Activated T-cell treated with anti-CD3 and anti-CD28 coated beads, Interleukin-2, amount 50 U/mL, for 4 hours (primary cell): ENCODE measurements at regions not wholly inside any gene's neighbourhood (a gene's known extent, or its start where the extent isn't known, plus 50 kb on each side); places are given as distances from the start of the nearest gene placed in this dataset.

ENCODE experiments used
- ATAC-seq, 2 donors: fragments of 200-7000 bp; cut with Tn5 transposase; one replicate each; pipeline ENCODE4 v1.10.0; 2021
- DNase-seq: peaks from one replicate; pipeline ENCODE4 v3.0.0-alpha.2; 2020
- H3K27me3 Mint-ChIP-seq: one replicate; pipeline ENCODE4 v1.8.0; 2021; ENCODE audit warnings: low read depth, mixed read lengths
- H3K36me3 Mint-ChIP-seq: one replicate; pipeline ENCODE4 v1.8.0; 2022; ENCODE audit warnings: mixed read lengths; ENCODE audit not compliant: insufficient read depth
- H3K4me1 Mint-ChIP-seq: one replicate; pipeline ENCODE4 v1.8.0; 2021; ENCODE audit warnings: low read depth, mixed read lengths
- H3K4me3 Mint-ChIP-seq: one replicate; pipeline ENCODE4 v1.8.0; 2021; ENCODE audit warnings: mild to moderate bottlenecking, moderate library complexity, mixed read lengths
- H3K9me3 Mint-ChIP-seq: one replicate; pipeline ENCODE4 v1.8.0; 2021; ENCODE audit warnings: mixed read lengths

DNA sequence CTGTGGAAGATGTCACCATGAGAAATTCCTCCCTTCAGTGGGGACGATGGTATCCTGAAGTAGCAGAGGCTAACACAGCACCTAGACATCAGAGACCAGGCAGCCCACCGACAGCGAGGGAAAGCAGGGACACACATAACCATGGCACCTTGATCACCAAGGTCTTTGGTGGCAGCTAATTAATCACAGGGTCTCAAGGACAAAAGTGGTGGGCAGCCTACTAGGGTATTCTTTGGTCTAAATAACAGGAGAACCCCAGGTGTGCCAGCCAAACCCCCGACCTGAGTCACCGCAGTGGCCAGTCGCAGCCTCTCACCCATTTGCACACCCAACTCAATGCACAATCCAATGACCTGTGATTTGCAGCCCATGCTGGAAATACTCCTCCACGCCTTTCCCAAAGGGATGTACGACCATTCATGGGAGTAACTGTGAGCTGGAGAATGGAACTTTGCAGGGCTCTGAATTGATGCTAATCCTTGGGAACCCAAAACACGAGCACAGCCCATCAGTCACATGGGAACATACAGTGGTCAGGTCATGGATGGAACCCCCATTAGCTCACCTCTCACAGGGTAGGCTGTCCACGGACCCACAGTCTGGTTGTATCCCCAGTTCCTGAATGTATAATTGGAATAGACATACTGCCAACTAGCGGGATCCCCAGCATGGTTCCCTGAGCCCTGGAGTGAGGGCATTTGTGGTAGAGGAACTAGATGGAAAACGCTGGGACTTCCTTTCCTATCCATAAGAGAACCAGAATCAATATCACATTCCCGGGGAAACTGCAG is 58.7 kb upstream of the C14orf180 start:
- Mint-ChIP-seq H3K4me3 (no peak overlapping the region), H3K4me1 (no peaks in the 10 kb centered on the region), H3K36me3 (no peaks in the 10 kb centered on the region), H3K27me3 (peaks cover 3% of the 10 kb centered on the region), H3K9me3 (peaks cover 9% of the 10 kb centered on the region)
- DNase-seq (no peak), ATAC-seq (no peak)

DNA sequence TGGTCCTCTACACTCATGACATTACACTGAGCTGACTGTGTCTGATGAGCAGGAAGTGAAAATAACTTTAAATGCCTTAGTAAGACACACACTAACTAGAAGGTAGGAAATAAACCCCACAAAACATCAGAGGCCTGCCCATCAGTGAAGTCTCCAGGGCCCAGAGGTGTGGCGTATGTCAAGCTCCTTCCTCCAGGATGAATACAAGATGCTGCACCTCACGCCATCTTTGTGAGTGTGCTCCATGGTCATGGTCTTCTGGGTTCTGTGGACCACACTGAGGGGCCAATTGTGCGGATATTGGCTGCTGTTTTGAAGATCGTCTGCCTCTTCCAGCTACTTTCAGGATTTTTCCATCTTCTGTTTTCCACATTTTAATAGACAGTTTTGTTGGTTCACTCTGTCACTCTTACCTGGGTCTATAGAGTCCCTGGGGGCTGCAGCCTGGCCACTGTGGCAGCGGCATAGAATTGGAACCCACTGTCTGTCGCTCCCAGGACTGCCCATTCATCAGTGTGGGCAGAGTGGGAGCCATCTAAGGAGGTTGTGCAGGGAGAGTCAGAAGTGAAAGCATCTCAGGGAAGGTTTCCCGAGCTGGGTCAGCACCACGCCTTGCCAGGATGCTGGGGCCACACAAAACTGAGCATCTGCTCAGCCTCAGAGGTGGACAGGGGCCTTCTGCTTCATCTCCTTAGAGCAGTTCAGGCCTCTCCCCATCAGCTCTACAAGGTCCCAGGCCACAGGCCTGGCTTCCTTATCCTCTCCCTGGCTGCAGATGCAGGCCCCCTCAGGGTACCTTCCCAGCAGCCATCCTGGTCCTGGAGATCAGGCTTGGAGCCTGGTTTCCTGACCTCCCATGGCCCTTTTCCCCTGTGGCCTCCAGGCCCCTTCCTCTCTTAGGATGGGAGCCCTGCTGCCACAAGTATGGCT is 57.5 kb upstream of the C14orf180 start:
- ATAC-seq (no peak), DNase-seq (no peak)
- Mint-ChIP-seq H3K36me3 (no peaks in the 10 kb centered on the region), H3K4me3 (no peak overlapping the region), H3K4me1 (no peaks in the 10 kb centered on the region), H3K27me3 (peaks cover 3% of the 10 kb centered on the region), H3K9me3 (peaks cover 9% of the 10 kb centered on the region)

DNA sequence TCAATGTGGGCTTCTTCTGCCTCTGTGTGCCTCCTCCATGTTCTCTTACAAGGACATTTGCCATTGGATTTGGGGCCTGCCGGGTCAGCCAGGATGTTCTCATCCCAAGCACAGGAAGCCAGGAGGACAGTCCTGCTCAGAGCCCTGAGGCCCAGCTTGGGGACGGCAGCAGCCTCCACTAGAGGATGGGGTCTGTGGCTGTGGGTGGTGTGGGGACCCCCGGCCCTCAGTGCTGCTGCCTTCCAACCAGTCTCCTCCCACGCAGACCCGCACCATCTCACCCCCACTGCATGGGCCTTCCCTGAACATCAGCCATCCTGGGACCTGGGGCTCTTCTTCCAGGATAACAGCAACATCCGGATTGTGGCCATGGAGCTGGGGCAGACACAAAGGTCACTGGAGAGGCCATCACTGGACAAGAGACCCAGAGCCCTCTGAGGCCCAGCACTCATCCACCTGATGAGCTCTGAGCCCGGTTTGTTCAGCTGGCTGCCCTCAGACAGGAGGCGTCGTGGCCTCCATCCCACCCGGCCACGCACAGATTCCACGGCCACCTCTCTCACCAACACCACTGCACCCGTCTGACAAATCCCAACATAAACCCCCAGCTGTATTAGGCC is 56.5 kb upstream of the C14orf180 start:
- H3K4me1 Mint-ChIP-seq: peaks cover 5% of the 10 kb centered on the region
- H3K9me3 Mint-ChIP-seq: peaks cover 16% of the 10 kb centered on the region
- DNase-seq: no peak
- H3K4me3 Mint-ChIP-seq: no peak overlapping the region
- peaks cover under 1% of the 10 kb centered on the region for H3K27me3 Mint-ChIP-seq
- no peaks in the 10 kb centered on the region for H3K36me3 Mint-ChIP-seq
- no peak for ATAC-seq

DNA sequence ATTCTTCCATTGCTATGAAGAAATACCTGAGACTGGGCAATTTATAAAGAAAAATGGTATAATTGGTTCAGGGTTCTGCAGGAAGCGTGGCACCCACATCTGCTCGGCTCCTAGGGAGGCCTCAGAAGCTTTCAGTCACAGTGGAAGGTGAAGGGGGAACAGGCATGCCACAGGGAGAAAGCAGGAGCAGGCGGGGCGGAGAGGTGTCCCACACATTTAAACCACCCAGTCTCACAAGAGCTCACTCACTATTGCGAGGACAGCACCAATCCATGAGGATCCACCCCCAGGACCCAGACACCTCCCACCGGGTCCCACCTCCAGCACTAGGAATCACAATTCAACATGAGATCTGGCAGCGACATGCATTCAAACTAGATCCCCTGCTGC is 56.0 kb upstream of the C14orf180 start:
- DNase-seq (no peak), ATAC-seq (no peak)
- Mint-ChIP-seq H3K36me3 (no peaks in the 10 kb centered on the region), H3K4me1 (peaks cover 5% of the 10 kb centered on the region), H3K4me3 (no peak overlapping the region), H3K27me3 (no peaks in the 10 kb centered on the region), H3K9me3 (peaks cover 21% of the 10 kb centered on the region)

DNA sequence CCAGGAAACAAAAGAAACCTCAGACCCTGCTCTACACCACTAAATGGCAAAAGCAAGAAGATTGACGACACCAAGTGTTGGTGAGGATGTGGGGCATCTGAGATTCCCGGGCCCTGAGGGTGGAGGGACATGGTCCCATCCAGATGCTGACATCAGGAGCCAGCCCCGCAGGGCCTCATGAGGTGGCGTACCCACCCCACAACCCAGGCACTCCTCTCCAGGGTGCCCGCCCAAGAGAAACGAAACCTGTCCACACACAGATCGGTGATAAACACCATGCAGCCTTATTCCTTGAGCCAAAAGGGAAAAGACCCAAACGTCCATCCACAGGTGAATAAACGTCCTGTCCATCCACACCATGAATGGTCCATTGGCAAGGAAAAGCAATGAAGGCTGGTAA is 54.8 kb upstream of the C14orf180 start:
- no peak for DNase-seq
- Mint-ChIP-seq H3K36me3 (no peaks in the 10 kb centered on the region), H3K9me3 (peaks cover 21% of the 10 kb centered on the region), H3K4me3 (no peak overlapping the region), H3K4me1 (peaks cover 5% of the 10 kb centered on the region), H3K27me3 (no peaks in the 10 kb centered on the region)
- ATAC-seq: no peak

DNA sequence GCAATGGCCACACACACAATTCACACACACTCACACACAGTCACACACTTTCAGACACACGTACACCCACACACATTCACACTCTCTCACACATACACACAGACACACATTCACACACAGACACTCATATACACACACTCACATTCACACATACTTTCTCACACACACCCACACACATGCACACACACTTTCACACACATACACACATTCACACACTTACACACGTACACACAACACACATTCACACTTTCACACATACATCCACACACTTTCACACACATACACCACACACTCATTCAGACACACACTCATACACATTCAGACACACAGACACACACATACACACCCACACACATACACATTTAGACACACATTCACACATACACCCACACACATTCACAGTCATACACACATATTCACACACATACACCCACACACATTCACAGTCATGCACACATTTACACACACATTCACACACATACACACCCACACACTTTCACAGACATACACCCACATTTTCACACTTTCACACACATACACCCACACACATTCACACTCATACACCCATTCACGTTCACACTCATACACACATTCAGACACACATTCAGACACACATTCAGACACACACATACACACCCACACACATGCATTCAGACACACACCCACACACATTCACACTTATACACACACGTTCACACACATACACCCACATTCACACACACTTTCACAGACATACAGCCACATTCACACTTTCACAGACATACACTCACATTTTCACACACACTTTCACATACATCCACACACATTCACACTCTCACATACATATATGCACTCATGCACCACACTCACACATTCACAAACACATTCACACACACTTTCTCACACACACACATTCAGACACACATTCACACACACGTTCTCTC is 52.6 kb upstream of the C14orf180 start:
- Mint-ChIP-seq H3K4me1 (peaks cover 5% of the 10 kb centered on the region), H3K27me3 (peaks cover 6% of the 10 kb centered on the region), H3K36me3 (no peaks in the 10 kb centered on the region), H3K4me3 (no peak overlapping the region), H3K9me3 (peaks cover 21% of the 10 kb centered on the region)
- no peak for ATAC-seq
- DNase-seq: no peak

DNA sequence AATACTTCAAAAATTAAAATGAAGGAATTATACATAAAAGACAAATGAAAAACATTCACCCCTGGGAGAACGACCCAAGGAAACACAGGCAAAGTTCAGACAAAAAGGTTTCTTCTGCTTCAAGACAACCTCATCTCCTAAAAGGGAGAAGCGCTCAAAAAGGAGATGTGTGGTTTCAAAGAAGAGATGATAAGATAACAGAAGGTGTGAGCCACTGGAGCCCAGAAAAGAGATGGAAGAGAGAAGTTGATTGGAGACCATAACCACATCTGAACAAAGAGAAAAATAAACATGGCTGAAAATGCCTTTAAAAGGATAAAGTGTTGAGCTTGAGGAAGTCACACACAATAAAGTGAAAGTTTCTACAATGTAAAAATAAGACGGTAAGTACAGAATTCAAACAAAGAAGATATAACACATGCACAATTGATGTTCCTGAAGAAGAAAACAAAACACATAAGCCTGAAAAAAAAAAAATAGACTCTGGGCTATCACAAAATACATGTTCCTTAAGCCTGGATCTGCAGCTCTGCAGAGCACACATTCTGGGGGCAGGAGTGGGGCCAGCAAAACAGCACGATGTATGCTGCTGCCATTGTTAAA is 51.6 kb upstream of the C14orf180 start:
- no peak for ATAC-seq
- Mint-ChIP-seq H3K4me3 (no peak overlapping the region), H3K36me3 (no peaks in the 10 kb centered on the region), H3K9me3 (peaks cover 21% of the 10 kb centered on the region), H3K4me1 (peaks cover 5% of the 10 kb centered on the region), H3K27me3 (peaks cover 11% of the 10 kb centered on the region)
- DNase-seq: no peak

DNA sequence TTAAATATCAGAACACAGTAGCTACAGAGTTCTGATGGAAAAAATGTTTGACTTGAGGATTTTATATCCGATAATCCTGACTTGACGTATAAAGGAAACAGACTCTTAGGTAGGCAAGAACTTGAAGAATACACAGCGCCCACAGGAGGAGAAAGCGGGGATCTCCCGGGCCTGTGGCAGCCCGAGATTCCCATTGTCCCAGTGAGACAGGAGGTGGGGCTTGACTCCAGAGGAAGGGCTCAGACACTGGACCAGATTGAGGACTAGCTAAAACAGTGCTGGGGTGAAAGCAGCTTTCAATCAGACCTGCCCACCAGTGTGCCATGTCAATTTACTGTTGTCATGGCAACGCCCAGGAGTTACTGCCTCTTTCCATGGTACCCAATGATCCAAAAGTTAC is 51.1 kb upstream of the C14orf180 start:
- no peak overlapping the region for H3K4me3 Mint-ChIP-seq
- DNase-seq: no peak
- ATAC-seq: no peak
- peaks cover 11% of the 10 kb centered on the region for H3K27me3 Mint-ChIP-seq
- H3K4me1 Mint-ChIP-seq: peaks cover 5% of the 10 kb centered on the region
- peaks cover 21% of the 10 kb centered on the region for H3K9me3 Mint-ChIP-seq
- no peaks in the 10 kb centered on the region for H3K36me3 Mint-ChIP-seq
